IMR-90 (cell line): ENCODE measurements at regions not wholly inside any gene's neighbourhood (a gene's known extent, or its start where the extent isn't known, plus 50 kb on each side); places are given as distances from the start of the nearest gene placed in this dataset.
A peak's percentile ranks its signal among the peaks of the same experiment; 100 is the strongest.

Source experiments
- ATAC-seq: fragments of 200-7000 bp; cut with Tn5 transposase; 2 replicates; pipeline ENCODE4 v1.9.1; 2020; ENCODE audit warnings: low read depth, mild to moderate bottlenecking, moderate library complexity
- BruUV-seq: library from RNA; stranded (reverse); fragments of 400-500 nt; replicated peaks from 2 replicates; lab custom pipeline; 2021; lab: Mats Ljungman, UMichigan
- CTCF ChIA-PET: fragments of 300-600 bp; formaldehyde crosslinking; extraction: SDS; loops from one replicate; lab custom pipeline; 2021; ENCODE audit warnings: antibody characterized with exemption; lab: Yijun Ruan, JAX
- POLR2A ChIA-PET: fragments of 300-600 bp; sonication (Branson Sonifier 250); formaldehyde crosslinking; loops from one replicate; lab custom pipeline; 2022; ENCODE audit warnings: antibody characterized with exemption; ENCODE audit not compliant: unreplicated experiment; lab: Charles Lee
- DNase-seq: peaks from one replicate; pipeline ENCODE4 v3.0.0; 2013
- H2AFZ ChIP-seq: replicated peaks from 2 replicates; pipeline ENCODE3; 2013; ENCODE audit warnings: low read length, mild to moderate bottlenecking; ENCODE audit not compliant: poor library complexity
- H2AK5ac ChIP-seq: 2 replicates; pipeline ENCODE4 v1.6.1; 2013; ENCODE audit warnings: low read depth, low read length, inconsistent platforms
- H2AK9ac ChIP-seq: replicated peaks from 2 replicates; pipeline ENCODE3; 2013; ENCODE audit warnings: mild to moderate bottlenecking, low read depth, low read length, moderate library complexity; ENCODE audit not compliant: poor library complexity
- H2BK120ac ChIP-seq: 2 replicates; pipeline ENCODE4 v1.6.1; 2013; ENCODE audit warnings: low read depth, low read length, inconsistent platforms
- H2BK15ac ChIP-seq: 3 replicates; pipeline ENCODE4 v1.6.1; 2013; ENCODE audit warnings: low read depth, low read length, inconsistent platforms
- H2BK20ac ChIP-seq: 2 replicates; pipeline ENCODE4 v1.6.1; 2013; ENCODE audit warnings: low read depth, mild to moderate bottlenecking, inconsistent platforms, low read length, moderate library complexity
- H2BK5ac ChIP-seq: 2 replicates; pipeline ENCODE4 v1.6.1; 2013; ENCODE audit warnings: mild to moderate bottlenecking, low read depth, low read length, inconsistent platforms; ENCODE audit not compliant: poor library complexity, severe bottlenecking
- H3K14ac ChIP-seq: replicated peaks from 2 replicates; pipeline ENCODE4 v1.6.1; 2013; ENCODE audit warnings: low read depth, low read length, inconsistent platforms
- H3K18ac ChIP-seq: 2 replicates; pipeline ENCODE4 v1.6.1; 2013; ENCODE audit warnings: low read depth, low read length, control low read depth
- H3K23ac ChIP-seq: 2 replicates; pipeline ENCODE4 v1.6.1; 2013; ENCODE audit warnings: low read depth, low read length, inconsistent platforms
- H3K27ac ChIP-seq: 2 replicates; pipeline ENCODE4 v1.5.1; 2013; ENCODE audit warnings: mild to moderate bottlenecking, control low read depth, low read length; ENCODE audit not compliant: insufficient read depth
- H3K27me3 ChIP-seq: 2 replicates; pipeline ENCODE4 v1.6.1; 2013; ENCODE audit warnings: low read length; ENCODE audit not compliant: control insufficient read depth, insufficient read depth
- H3K36me3 ChIP-seq: 2 replicates; pipeline ENCODE4 v1.6.1; 2013; ENCODE audit warnings: low read length, mixed read lengths; ENCODE audit not compliant: control insufficient read depth, insufficient read depth
- H3K4ac ChIP-seq: 2 replicates; pipeline ENCODE4 v1.6.1; 2013; ENCODE audit warnings: low read depth, low read length, inconsistent platforms
- H3K4me1 ChIP-seq: 2 replicates; pipeline ENCODE4 v1.6.1; 2013; ENCODE audit warnings: low read length, mixed read lengths; ENCODE audit not compliant: control insufficient read depth, insufficient read depth
- H3K4me2 ChIP-seq: 2 replicates; pipeline ENCODE4 v1.6.1; 2013; ENCODE audit warnings: low read depth, mild to moderate bottlenecking, control low read depth, low read length, moderate library complexity
- H3K4me3 ChIP-seq: 2 replicates; pipeline ENCODE4 v1.5.1; 2013; ENCODE audit warnings: low read depth, mild to moderate bottlenecking, control low read depth, low read length, moderate library complexity; ENCODE audit not compliant: insufficient read depth
- H3K56ac ChIP-seq: 2 replicates; pipeline ENCODE4 v1.6.1; 2013; ENCODE audit warnings: low read length, inconsistent platforms; ENCODE audit not compliant: insufficient read depth; ENCODE audit errors: extremely low read depth
- H3K79me1 ChIP-seq, 2 experiments: 2 replicates each; pipeline ENCODE4 v1.6.1; 2013; ENCODE audit warnings: low read length in 2 of 2, inconsistent platforms in 1 of 2, low read depth in 1 of 2
- H3K9ac ChIP-seq: 2 replicates; pipeline ENCODE4 v1.6.1; 2013; ENCODE audit warnings: low read depth, low read length, control low read depth
- H3K9me1 ChIP-seq: 2 replicates; pipeline ENCODE4 v1.6.1; 2013; ENCODE audit warnings: low read length, inconsistent platforms; ENCODE audit not compliant: insufficient read depth
- H3K9me3 ChIP-seq: 2 replicates; pipeline ENCODE4 v1.6.1; 2013; ENCODE audit warnings: low read length; ENCODE audit not compliant: control insufficient read depth, insufficient read depth
- H4K20me1 ChIP-seq: 2 replicates; pipeline ENCODE4 v1.6.1; 2013; ENCODE audit warnings: low read length, inconsistent platforms; ENCODE audit not compliant: insufficient read depth
- H4K5ac ChIP-seq: 2 replicates; pipeline ENCODE4 v1.6.1; 2013; ENCODE audit warnings: mild to moderate bottlenecking, low read depth, low read length, control low read depth
- H4K8ac ChIP-seq, 2 experiments: 2 replicates each; pipeline ENCODE4 v1.6.1; 2013; ENCODE audit warnings: low read depth in 2 of 2, low read length in 2 of 2, control low read depth in 1 of 2, inconsistent platforms in 1 of 2
- H4K91ac ChIP-seq: 2 replicates; pipeline ENCODE4 v1.6.1; 2013; ENCODE audit warnings: low read depth, low read length, inconsistent platforms; ENCODE audit not compliant: insufficient read depth
- CEBPB ChIP-seq: IDR thresholded peaks from 2 replicates; pipeline ENCODE4 v1.6.1; 2012; ENCODE audit warnings: low read depth, low read length, improper control_type of control experiment
- NFE2L2 ChIP-seq: fragments of 150-350 bp; IDR thresholded peaks from 2 replicates; pipeline ENCODE4 v1.6.1; 2016; ENCODE audit warnings: low read depth, mild to moderate bottlenecking, low read length
- RAD21 ChIP-seq: IDR thresholded peaks from 2 replicates; pipeline ENCODE4 v1.6.1; 2012; ENCODE audit warnings: low read length, improper control_type of control experiment
- WGBS, 2 experiments: methylation state at CpG; one replicate each; pipeline versions ENCODE4 v1.1.5 to v1.1.7; 2013; ENCODE audit warnings: missing lambda C conversion rate in 2 of 2; ENCODE audit not compliant: insufficient read length in 1 of 2; ENCODE audit errors: extremely low coverage in 2 of 2; 5-methylcytosine and 5-hydroxymethylcytosine counted together
- dilution Hi-C: fragments of 300-500 bp; cut with HindIII; formaldehyde crosslinking; loops from one replicate; pipeline ENCODE4 v1.14.3; 2018; ENCODE audit warnings: low sequenced_read_pairs; ENCODE audit not compliant: unreplicated experiment
- in situ Hi-C: fragments of 300-500 bp; cut with MboI; formaldehyde crosslinking; loops from 3 replicates; pipeline ENCODE4 v1.14.3; 2019; ENCODE audit warnings: low sequenced_read_pairs, inconsistent platforms, mixed read lengths
- intact Hi-C: fragments of 100-400 bp; cut with micrococcal nuclease; formaldehyde crosslinking; loops from 2 replicates; pipeline ENCODE4 v1.10.0; 2022

DNA sequence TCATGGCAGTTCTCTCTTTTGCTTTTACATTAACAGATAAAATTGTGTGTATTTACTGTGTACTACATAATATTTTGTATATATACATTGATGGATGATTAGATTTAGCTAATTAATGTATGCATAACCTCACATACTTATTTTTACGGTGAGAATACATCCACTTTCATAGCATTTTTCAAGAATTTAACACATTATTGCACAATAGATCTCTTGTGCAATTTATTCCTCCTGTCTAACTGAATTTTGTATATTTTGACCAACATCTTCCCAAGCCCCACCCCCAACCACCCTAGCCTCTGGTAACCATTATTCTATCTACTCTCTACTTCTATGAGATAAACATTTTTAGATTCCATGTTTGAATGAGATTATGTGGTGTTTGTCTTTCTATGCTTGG is 194.7 kb downstream of the RBM26 start:
- Histone ChIP-seq H3K36me3 (no peaks in the 10 kb centered on the region), H3K14ac (no peak overlapping the region), H4K91ac (no peak overlapping the region), H3K9ac (no peak overlapping the region), H2BK5ac (no peak overlapping the region), H3K27ac (no peak overlapping the region), H3K79me1 (no peaks in the 10 kb centered on the region), H2BK15ac (no peak overlapping the region), H3K4me2 (no peak overlapping the region), H2BK120ac (no peak overlapping the region), H3K9me1 (no peaks in the 10 kb centered on the region), H4K5ac (no peak overlapping the region), H3K4me3 (no peak overlapping the region), H3K4me1 (no peaks in the 10 kb centered on the region), H2AFZ (no peak overlapping the region), H4K8ac (no peak overlapping the region), H3K56ac (no peak overlapping the region), H3K4ac (no peak overlapping the region), H4K20me1 (no peaks in the 10 kb centered on the region), H2AK5ac (no peak overlapping the region), H2BK20ac (no peak overlapping the region), H3K9me3 (no peaks in the 10 kb centered on the region), H3K23ac (no peak overlapping the region), H3K27me3 (no peaks in the 10 kb centered on the region), H2AK9ac (no peak overlapping the region), H3K18ac (no peak overlapping the region)
- in situ Hi-C loops: no loop called here
- TF ChIP-seq NFE2L2 (no peak), RAD21 (no peak), CEBPB (peak; percentile 74)
- WGBS, 2 experiments: no CpG with 5 or more reads among the region's 1 CpG
- ChIA-PET CTCF (no interaction called here), POLR2A (no interaction called here)
- ATAC-seq: no peak
- no peak for DNase-seq
- intact Hi-C loops: no loop called here
- BruUV-seq: no TSS peak
- dilution Hi-C loops: no loop called here
